ENCODE measurements at regions not wholly inside any gene's neighbourhood (a gene's known extent, or its start where the extent isn't known, plus 50 kb on each side); places are given as distances from the start of the nearest gene placed in this dataset.

- TF ChIP-seq ZNF324 (tag by site-specific recombination; IDR thresholded peaks at IDR 0.05), result no peak
- TF ChIP-seq ZNF114 (tag by site-specific recombination; IDR thresholded peaks at IDR 0.05), result no peak
- no peak for TF ChIP-seq ZNF398 (tag by site-specific recombination; IDR thresholded peaks at IDR 0.05)
- TF ChIP-seq ZNF645 (tag by site-specific recombination; IDR thresholded peaks at IDR 0.05), result no peak
- no peak for TF ChIP-seq ZNF37A (tag by site-specific recombination; IDR thresholded peaks at IDR 0.05)
These were observed 452.2 kb downstream of the XYLT1 start (continued) for GRCh38 chr16:17018585-17018939.

GRCh38 chr16:17019366-17019765, 451.4 kb downstream of the XYLT1 start:
- Histone ChIP-seq H3K4me3 (ENCODE audit: low read depth, low read length) (no peak overlapping the region), H3K4me1 (ENCODE audit: control insufficient read depth, insufficient read depth, low read length) (no peaks in the 10 kb centered on the region), H3K9me3 (ENCODE audit: control insufficient read depth, insufficient read depth, low read depth, low read length) (no peaks in the 10 kb centered on the region), H3K36me3 (ENCODE audit: control insufficient read depth in 2 of 2, insufficient read depth in 1 of 2, low read length in 2 of 2) (no peaks in the 10 kb centered on the region), H3K27ac (ENCODE audit: extremely low read depth, low read depth, low read length) (no peak overlapping the region)
- ChIA-PET POLR2A (no interaction called here), CTCF (no interaction called here)
- TF ChIP-seq ZNF398 (tag by site-specific recombination; IDR thresholded peaks at IDR 0.05) (no peak), ZNF843 (tag by site-specific recombination; IDR thresholded peaks at IDR 0.05) (no peak), ZNF558 (tag by site-specific recombination; IDR thresholded peaks at IDR 0.05) (no peak), ZNF311 (tag by site-specific recombination; IDR thresholded peaks at IDR 0.05; ENCODE audit: borderline replicate concordance) (no peak), HIC1 (tag by site-specific recombination; IDR thresholded peaks at IDR 0.05) (no peak), ZNF785 (tag by site-specific recombination; IDR thresholded peaks at IDR 0.05) (no peak), ZNF624 (tag by site-specific recombination; IDR thresholded peaks at IDR 0.05) (no peak), KLF1 (tag by site-specific recombination; IDR thresholded peaks at IDR 0.05) (no peak), FEZF1 (tag by site-specific recombination; IDR thresholded peaks at IDR 0.05) (no peak), KLF7 (tag by site-specific recombination; IDR thresholded peaks at IDR 0.05; ENCODE audit: borderline replicate concordance) (no peak), MZF1 (tag by site-specific recombination; IDR thresholded peaks at IDR 0.05; ENCODE audit: borderline replicate concordance) (no peak), PRDM10 (tag by site-specific recombination; IDR thresholded peaks at IDR 0.05) (no peak), ZNF423 (tag by site-specific recombination; IDR thresholded peaks at IDR 0.05) (no peak), ZFHX2 (tag by site-specific recombination; conservative IDR thresholded peaks at IDR 0.05) (no peak), ZBTB20 (tag by site-specific recombination; IDR thresholded peaks at IDR 0.05) (no peak), ZNF510 (tag by site-specific recombination; IDR thresholded peaks at IDR 0.05; ENCODE audit: insufficient replicate concordance) (no peak)

Data from HEK293 (cell line).